ENCODE measurements at regions not wholly inside any gene's neighbourhood (a gene's known extent, or its start where the extent isn't known, plus 50 kb on each side); places are given as distances from the start of the nearest gene placed in this dataset.

GRCh38 chr2:21687589-21687988 is 563.8 kb downstream of the TDRD15 start:
- TF ChIP-seq POLR2A (IDR thresholded peaks at IDR 0.05) (no peak), CTCF (IDR thresholded peaks at IDR 0.05) (no peak)
